ENCODE measurements at regions not wholly inside any gene's neighbourhood (a gene's known extent, or its start where the extent isn't known, plus 50 kb on each side); places are given as distances from the start of the nearest gene placed in this dataset.
A peak's percentile ranks its signal among the peaks of the same experiment; 100 is the strongest.

- no peak for DNase-seq
Measured at GRCh38 chr13:74210693-74211393, 76.6 kb upstream of the KLF12 start.

GRCh38 chr13:74206855-74207254 is 72.7 kb upstream of the KLF12 start:
- DNase-seq: no peak

- DNase-seq: no peak
Measured at GRCh38 chr13:74206061-74206561, 71.9 kb upstream of the KLF12 start.

DNA sequence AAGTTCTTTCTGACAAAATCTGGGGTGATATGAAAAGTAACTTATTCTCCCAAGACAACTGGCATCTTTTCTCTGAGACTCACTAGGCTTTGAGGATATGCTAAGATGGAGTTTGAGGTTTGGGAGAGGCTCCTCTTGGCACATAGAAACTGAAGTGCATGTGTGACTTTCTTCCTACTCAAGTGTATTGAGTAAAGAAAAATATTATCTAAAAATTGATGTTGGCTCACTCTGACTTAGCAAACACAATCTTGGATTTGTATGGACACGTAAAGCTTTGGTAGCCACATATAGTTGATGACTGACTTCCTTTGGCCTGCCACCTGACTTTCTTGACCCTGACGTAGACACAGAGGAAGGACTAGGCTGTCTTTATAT is 71.1 kb upstream of the KLF12 start:
- DNase-seq: no peak

- DNase-seq: no peak
Measured at GRCh38 chr13:74204602-74205312, 70.6 kb upstream of the KLF12 start.

DNA sequence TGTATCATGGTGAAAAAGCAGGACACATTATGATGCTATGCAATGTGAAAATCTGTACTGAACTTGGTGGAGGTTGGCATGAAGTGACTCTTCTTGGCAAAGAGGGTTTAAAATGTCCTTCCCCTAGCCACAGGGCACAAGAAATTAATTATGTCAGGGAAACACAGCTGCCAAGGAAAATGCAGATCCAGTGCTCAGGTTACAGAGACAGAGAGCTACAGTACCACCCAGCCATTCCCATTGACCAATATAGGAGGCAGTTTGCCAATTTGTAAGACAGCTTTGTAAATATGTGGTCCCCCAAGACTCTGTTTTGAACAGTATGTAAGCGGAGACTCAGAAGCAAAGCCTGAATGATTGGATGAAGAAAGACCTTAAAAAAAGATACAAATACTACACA is 69.4 kb upstream of the KLF12 start:
- no peak for DNase-seq

- no peak for DNase-seq
Measured at GRCh38 chr13:74202129-74202813, 68.1 kb upstream of the KLF12 start.

DNA sequence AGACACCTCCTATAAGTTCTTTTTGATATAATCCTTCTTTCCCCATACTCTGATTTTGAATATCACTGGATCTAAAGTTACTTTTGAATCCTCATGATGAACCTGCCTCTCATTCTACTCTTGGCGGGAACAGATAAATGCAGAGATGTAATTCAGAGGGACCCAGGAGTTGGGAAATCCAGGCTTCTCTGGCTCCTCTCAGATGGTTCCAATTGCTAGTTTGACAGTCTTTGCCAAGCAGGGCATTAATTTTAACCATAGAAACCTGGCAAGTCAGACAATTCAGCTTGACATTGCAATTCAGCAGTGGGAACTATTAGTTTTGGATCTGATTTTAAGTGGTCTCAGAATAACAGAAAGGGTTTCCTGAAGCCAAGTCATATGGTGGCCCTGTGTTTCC is 67.3 kb upstream of the KLF12 start:
- no peak for DNase-seq

DNA sequence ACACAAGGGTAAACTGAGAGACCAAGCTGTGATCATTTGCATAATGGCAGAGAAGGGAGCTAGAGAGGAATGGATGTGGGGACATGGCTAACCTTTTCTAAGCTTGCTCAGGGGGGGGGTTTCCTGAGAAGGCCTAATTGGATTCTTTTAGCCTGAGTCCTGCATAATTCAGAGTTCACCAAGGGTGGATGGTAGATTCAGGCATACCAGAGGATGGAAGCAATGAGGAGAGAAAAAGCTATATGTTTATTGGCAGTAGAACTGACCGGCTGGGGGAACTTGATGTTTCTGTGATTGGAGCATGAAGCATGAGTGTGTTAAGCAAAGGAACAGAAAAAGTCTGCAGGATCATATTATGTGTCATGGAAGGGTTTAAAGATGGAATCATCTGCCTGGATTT is 65.9 kb upstream of the KLF12 start:
- no peak for DNase-seq

- DNase-seq: no peak
Measured at GRCh38 chr13:74197677-74198429, 63.6 kb upstream of the KLF12 start.

DNA sequence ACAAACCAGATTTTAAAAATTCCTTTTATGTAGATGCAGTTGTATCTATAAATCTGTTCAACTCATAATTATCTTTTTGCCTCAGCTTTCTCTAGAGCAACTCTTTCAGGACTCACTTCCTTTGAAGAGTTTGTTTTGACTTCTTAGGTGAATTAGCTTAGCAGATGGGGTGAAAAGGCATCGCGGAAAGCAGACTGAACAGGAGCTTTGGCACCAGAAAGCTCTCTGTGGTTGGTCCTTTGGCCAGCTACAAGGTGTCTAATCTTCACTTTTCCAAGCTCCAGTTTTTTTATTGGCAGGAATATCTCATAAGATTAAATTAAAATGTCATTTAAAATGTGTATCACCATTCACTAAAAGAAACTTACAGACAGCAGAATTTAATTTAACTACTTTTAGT is 60.6 kb upstream of the KLF12 start:
- no peak for DNase-seq

GRCh38 chr13:74193391-74193790 is 59.2 kb upstream of the KLF12 start:
- DNase-seq: no peak

DNA sequence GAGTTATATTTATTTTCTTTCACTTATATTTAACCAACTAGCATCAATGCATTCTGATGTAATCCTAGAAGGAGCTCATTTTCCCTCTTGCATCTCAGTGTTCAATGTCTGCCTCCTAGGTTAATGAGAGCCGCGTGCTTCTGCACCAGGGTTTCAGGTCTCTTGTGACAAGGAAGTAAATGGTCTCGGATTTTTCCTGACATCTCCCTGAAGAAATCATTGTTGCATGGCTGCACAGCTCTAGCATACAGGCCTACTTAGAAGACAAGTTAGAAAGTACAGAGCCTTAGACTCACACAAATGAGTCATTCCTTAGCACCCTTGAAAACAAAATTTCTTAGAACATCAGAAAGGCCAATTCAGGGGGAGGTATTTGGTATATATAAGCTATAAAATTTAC is 57.2 kb upstream of the KLF12 start:
- no peak for DNase-seq

DNA sequence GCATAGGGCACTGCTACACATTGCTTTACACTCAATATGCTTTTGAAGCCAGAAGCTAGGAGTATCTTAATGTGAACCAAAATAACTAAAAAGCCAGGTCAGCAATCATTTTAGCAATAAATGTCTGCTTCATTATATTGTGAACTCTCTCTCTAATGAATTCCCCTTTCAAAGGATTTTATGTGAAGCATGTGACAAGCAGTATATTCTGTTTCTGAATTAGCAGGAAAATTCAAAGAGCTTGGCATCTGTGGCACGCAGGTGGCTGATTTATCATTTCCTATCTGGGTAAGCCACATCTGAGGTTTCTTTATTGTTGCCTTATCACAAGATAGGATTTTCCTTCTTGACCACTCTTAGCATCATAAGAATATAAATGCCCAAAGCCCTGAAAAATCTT is 56.8 kb upstream of the KLF12 start:
- peak; percentile 14 for DNase-seq

- no peak for DNase-seq
Measured at GRCh38 chr13:74187564-74187963, 53.4 kb upstream of the KLF12 start.

- DNase-seq: no peak
Measured at GRCh38 chr13:74184283-74184682, 50.1 kb upstream of the KLF12 start.
